Osteoblast (primary cell): ENCODE measurements at regions not wholly inside any gene's neighbourhood (a gene's known extent, or its start where the extent isn't known, plus 50 kb on each side); places are given as distances from the start of the nearest gene placed in this dataset.
A peak's percentile ranks its signal among the peaks of the same experiment; 100 is the strongest.

Source experiments
- DNase-seq: peaks from one replicate; pipeline ENCODE4 v3.0.0; 2011; ENCODE audit warnings: low spot score, mixed read lengths; ENCODE audit not compliant: insufficient read length; ENCODE audit errors: missing footprints
- H2AFZ ChIP-seq: 2 replicates; pipeline ENCODE4 v1.6.0; 2011; ENCODE audit warnings: mild to moderate bottlenecking, low read length
- H3K27ac ChIP-seq: 2 replicates; pipeline ENCODE4 v1.5.1; 2011; ENCODE audit warnings: mild to moderate bottlenecking, low read depth, low read length, moderate library complexity
- H3K27me3 ChIP-seq: 2 replicates; pipeline ENCODE4 v1.6.0; 2012; ENCODE audit warnings: mild to moderate bottlenecking, control low read depth, inconsistent platforms, low read length, moderate library complexity; ENCODE audit not compliant: insufficient read depth
- H3K36me3 ChIP-seq: 2 replicates; pipeline ENCODE4 v1.5.1; 2011; ENCODE audit warnings: mild to moderate bottlenecking, low read length, control low read depth, moderate library complexity; ENCODE audit not compliant: insufficient read depth
- H3K4me1 ChIP-seq: 2 replicates; pipeline ENCODE4 v1.5.1; 2011; ENCODE audit warnings: mild to moderate bottlenecking, low read length, control low read depth, moderate library complexity; ENCODE audit not compliant: insufficient read depth
- H3K4me2 ChIP-seq: 2 replicates; pipeline ENCODE4 v1.6.0; 2011; ENCODE audit warnings: mild to moderate bottlenecking, low read length; ENCODE audit not compliant: insufficient read depth
- H3K4me3 ChIP-seq: fragments of 200-600 bp; sonication (generic); 3 replicates; pipeline ENCODE4 v1.5.1; 2012; ENCODE audit warnings: mild to moderate bottlenecking, low read length, inconsistent platforms; ENCODE audit not compliant: insufficient read depth
- H3K79me2 ChIP-seq: 2 replicates; pipeline ENCODE4 v1.6.0; 2012; ENCODE audit warnings: mild to moderate bottlenecking, low read length, control low read depth, inconsistent platforms; ENCODE audit not compliant: insufficient read depth
- H3K9me3 ChIP-seq: 2 replicates; pipeline ENCODE4 v1.5.1; 2011; ENCODE audit warnings: low read depth, low read length, control low read depth
- H4K20me1 ChIP-seq: 2 replicates; pipeline ENCODE4 v1.6.0; 2012; ENCODE audit warnings: mild to moderate bottlenecking, low read length, control low read depth; ENCODE audit not compliant: insufficient read depth
- CTCF ChIP-seq: IDR thresholded peaks from 2 replicates; pipeline ENCODE4 v1.5.1; 2011; ENCODE audit warnings: mild to moderate bottlenecking, low read depth, low read length, moderate library complexity; ENCODE audit errors: extremely low read depth

DNA sequence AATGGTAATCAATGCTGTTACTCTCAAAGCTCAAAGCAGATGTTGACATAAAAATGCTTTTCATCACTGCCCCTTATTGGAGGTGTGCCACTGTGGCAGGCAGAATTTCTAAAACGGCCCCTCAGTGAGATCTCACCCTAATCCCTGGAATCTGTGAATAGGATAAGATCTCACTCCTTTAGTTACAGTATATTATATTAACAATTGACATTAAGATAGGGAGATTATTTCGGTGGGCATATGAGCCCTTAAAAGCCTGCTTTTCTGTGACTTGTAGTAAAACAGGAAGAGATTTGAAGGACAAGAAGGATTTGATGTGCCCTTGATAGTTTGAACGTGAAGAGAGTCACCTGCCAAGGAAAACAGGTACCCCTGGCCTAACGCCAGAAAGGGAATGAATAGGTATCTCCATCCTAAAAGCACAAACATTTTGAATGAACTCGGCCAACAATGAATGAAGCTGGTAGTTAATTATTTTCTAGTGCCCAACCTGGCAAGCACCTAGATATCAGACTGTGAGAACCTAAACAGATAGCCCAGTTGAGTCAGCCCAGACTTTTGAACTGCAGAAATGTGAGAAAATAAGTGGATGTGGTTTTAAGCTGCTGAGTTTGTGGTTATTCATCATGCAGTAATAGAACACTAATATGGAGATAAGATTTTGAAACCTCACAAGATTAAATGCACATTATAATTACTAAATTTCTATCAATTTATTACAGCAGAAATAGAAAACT is 881.6 kb downstream of the PCDH18 start:
- no peaks in the 10 kb centered on the region for H4K20me1 ChIP-seq
- H3K79me2 ChIP-seq: no peaks in the 10 kb centered on the region
- no peak for TF ChIP-seq CTCF
- H3K4me2 ChIP-seq: no peak overlapping the region
- H3K4me3 ChIP-seq: no peak overlapping the region
- no peaks in the 10 kb centered on the region for H3K36me3 ChIP-seq
- DNase-seq: no peak
- H2AFZ ChIP-seq: no peak overlapping the region
- no peaks in the 10 kb centered on the region for H3K4me1 ChIP-seq
- H3K27ac ChIP-seq: no peak overlapping the region
- no peaks in the 10 kb centered on the region for H3K27me3 ChIP-seq
- no peaks in the 10 kb centered on the region for H3K9me3 ChIP-seq

DNA sequence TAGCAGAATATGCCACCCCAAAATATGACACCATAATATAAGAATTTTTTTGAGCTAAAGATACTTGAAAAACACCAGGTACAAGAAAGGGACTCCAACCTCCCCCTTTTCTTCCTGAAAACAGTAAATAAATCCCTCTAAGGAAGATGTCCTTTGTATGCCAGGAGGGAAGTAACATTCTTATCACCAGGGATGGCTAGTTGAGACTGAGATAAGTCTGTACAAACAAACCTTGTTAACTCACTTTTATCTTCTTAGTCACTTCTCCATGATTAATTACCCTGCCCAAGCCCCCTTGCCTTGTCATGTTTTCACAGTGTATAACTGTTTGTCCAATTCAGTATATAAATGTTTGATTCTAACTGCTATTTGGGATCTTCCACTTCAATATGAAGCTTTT is 888.0 kb downstream of the PCDH18 start:
- Histone ChIP-seq H2AFZ (no peak overlapping the region), H4K20me1 (no peaks in the 10 kb centered on the region), H3K27ac (no peak overlapping the region), H3K4me1 (no peaks in the 10 kb centered on the region), H3K9me3 (no peaks in the 10 kb centered on the region), H3K79me2 (no peaks in the 10 kb centered on the region), H3K27me3 (no peaks in the 10 kb centered on the region), H3K36me3 (no peaks in the 10 kb centered on the region), H3K4me2 (no peak overlapping the region), H3K4me3 (no peak overlapping the region)
- no peak for TF ChIP-seq CTCF
- no peak for DNase-seq

GRCh38 chr4:136643416-136643815 is 888.9 kb downstream of the PCDH18 start:
- no peak overlapping the region for H3K4me3 ChIP-seq
- no peak overlapping the region for H2AFZ ChIP-seq
- no peak overlapping the region for H3K4me2 ChIP-seq
- no peak overlapping the region for H3K27ac ChIP-seq
- H3K9me3 ChIP-seq: no peaks in the 10 kb centered on the region
- H3K79me2 ChIP-seq: no peaks in the 10 kb centered on the region
- DNase-seq: no peak
- no peaks in the 10 kb centered on the region for H3K27me3 ChIP-seq
- H4K20me1 ChIP-seq: no peaks in the 10 kb centered on the region
- H3K36me3 ChIP-seq: no peaks in the 10 kb centered on the region
- no peaks in the 10 kb centered on the region for H3K4me1 ChIP-seq
- no peak for TF ChIP-seq CTCF

DNA sequence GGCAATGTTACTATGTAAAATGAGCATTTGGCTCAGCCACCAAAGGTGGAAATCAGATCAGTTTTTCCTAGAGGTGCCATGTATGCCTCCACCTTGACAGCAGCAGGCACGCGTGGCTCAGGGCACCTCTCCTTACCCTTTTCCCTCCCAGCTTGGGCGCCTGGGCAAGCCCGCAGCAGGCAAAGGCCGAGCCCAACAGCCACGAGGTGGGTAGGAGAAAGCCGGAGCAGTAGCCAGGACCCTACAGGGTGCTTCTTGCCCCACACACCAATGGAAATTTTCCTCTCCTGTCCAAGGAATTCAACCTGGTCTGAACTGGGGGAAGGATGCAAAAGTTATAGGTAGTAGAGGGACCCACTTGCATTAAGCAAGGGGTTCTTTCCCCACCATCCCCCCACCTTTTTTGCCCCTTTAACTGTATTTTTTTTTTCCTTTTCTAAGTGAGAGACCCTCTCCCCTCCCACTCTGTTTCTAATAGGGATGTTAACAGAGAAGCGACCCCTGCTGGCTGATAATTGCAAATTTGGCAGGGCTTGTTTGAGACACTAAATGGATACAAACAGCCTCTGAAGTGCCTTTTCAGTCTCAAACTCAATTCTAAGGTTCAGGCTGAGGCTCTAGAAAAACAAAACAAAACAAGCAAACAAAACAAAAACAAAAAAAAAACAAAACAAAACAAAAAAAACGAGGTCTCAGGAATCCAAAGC is 895.1 kb downstream of the PCDH18 start:
- DNase-seq: peak; percentile 25
- H3K36me3 ChIP-seq: no peaks in the 10 kb centered on the region
- no peak overlapping the region for H3K4me3 ChIP-seq
- no peaks in the 10 kb centered on the region for H3K79me2 ChIP-seq
- H3K27ac ChIP-seq: no peak overlapping the region
- no peaks in the 10 kb centered on the region for H3K4me1 ChIP-seq
- no peaks in the 10 kb centered on the region for H3K27me3 ChIP-seq
- H3K9me3 ChIP-seq: no peaks in the 10 kb centered on the region
- no peak overlapping the region for H2AFZ ChIP-seq
- peak; percentile 15 for TF ChIP-seq CTCF
- no peaks in the 10 kb centered on the region for H4K20me1 ChIP-seq
- H3K4me2 ChIP-seq: no peak overlapping the region
